ENCODE measurements at regions not wholly inside any gene's neighbourhood (a gene's known extent, or its start where the extent isn't known, plus 50 kb on each side); places are given as distances from the start of the nearest gene placed in this dataset.

- TF ChIP-seq CTCF (IDR thresholded peaks at IDR 0.05; ENCODE audit: low read depth, low read length) (no peak), POLR2A (IDR thresholded peaks at IDR 0.05; ENCODE audit: extremely low read depth, insufficient read length) (no peak), MAX (IDR thresholded peaks at IDR 0.05; ENCODE audit: low read depth, low read length) (no peak), MYC (IDR thresholded peaks at IDR 0.05; ENCODE audit: low read depth, low read length) (no peak)
Observed at GRCh38 chr1:83497563-83497962, 501.4 kb downstream of the TTLL7 start.

All from NB4 (cell line).